DND-41 (cell line): ENCODE measurements at regions not wholly inside any gene's neighbourhood (a gene's known extent, or its start where the extent isn't known, plus 50 kb on each side); places are given as distances from the start of the nearest gene placed in this dataset.

ENCODE experiments used
- CTCF ChIP-seq: IDR thresholded peaks from 2 replicates; pipeline ENCODE4 v1.5.1; 2012; ENCODE audit warnings: borderline replicate concordance, low read length, moderate library complexity, mild to moderate bottlenecking; ENCODE audit not compliant: poor library complexity, severe bottlenecking; ENCODE audit errors: extremely low read depth
- EZH2 ChIP-seq: IDR thresholded peaks from 3 replicates; pipeline ENCODE4 v1.6.1; 2012; ENCODE audit warnings: borderline replicate concordance, low read depth, mild to moderate bottlenecking, moderate library complexity, low read length, inconsistent platforms; ENCODE audit not compliant: severe bottlenecking

GRCh38 chrX:51437521-51437920, 58.9 kb downstream of the NUDT11 start:
- TF ChIP-seq CTCF: no peak
- no peak for TF ChIP-seq EZH2
